GM12878 (cell line): ENCODE measurements at regions not wholly inside any gene's neighbourhood (a gene's known extent, or its start where the extent isn't known, plus 50 kb on each side); places are given as distances from the start of the nearest gene placed in this dataset.

Source experiments
- ATF2 ChIP-seq: IDR thresholded peaks from 2 replicates; pipeline ENCODE4 v1.6.1; 2012; ENCODE audit warnings: low read length, inconsistent platforms
- BHLHE40 ChIP-seq, 2 experiments: fragments of 450-650 bp in 1 of 2; IDR thresholded peaks; 2 replicates each; pipeline ENCODE4 v1.6.1; 2011 to 2017; ENCODE audit warnings: low read depth in 2 of 2, borderline replicate concordance in 1 of 2, improper control_type of control experiment in 1 of 2, low read length in 1 of 2, mild to moderate bottlenecking in 1 of 2
- CBFB ChIP-seq: IDR thresholded peaks from 2 replicates; pipeline ENCODE4 v1.6.1; 2016; ENCODE audit warnings: antibody characterized with exemption, low read depth
- PKNOX1 ChIP-seq: fragments of 450-650 bp; IDR thresholded peaks from 2 replicates; pipeline ENCODE4 v1.6.1; 2016; ENCODE audit warnings: mild to moderate bottlenecking
- RAD21 ChIP-seq: IDR thresholded peaks from 2 replicates; pipeline ENCODE4 v1.6.1; 2011; ENCODE audit warnings: mild to moderate bottlenecking, low read depth, low read length, moderate library complexity; ENCODE audit not compliant: insufficient read depth
- SPI1 ChIP-seq: IDR thresholded peaks from 2 replicates; pipeline ENCODE4 v1.6.1; 2011; ENCODE audit warnings: low read depth, mild to moderate bottlenecking, low read length, moderate library complexity, borderline replicate concordance; ENCODE audit not compliant: insufficient read depth
- SUZ12 ChIP-seq: fragments of 200-600 bp; sonication (generic); IDR thresholded peaks from one replicate; pipeline ENCODE4 v1.6.1; 2018; ENCODE audit warnings: antibody characterized with exemption, mild to moderate bottlenecking; ENCODE audit not compliant: unreplicated experiment
- TAF1 ChIP-seq: IDR thresholded peaks from 2 replicates; pipeline ENCODE4 v1.6.1; 2011; ENCODE audit warnings: mild to moderate bottlenecking, low read depth, low read length, borderline replicate concordance
- TCF7 ChIP-seq: IDR thresholded peaks from 2 replicates; pipeline ENCODE4 v1.6.1; 2014; ENCODE audit warnings: antibody characterized with exemption, borderline replicate concordance
- YBX1 ChIP-seq: fragments of 450-650 bp; IDR thresholded peaks from 2 replicates; pipeline ENCODE4 v1.6.1; 2016; ENCODE audit warnings: antibody characterized with exemption
- ZBED1 ChIP-seq: IDR thresholded peaks from 2 replicates; pipeline ENCODE4 v1.6.1; 2016; ENCODE audit warnings: borderline replicate concordance
- TF ChIP-seq, protein P1 (sequence below), 3 experiments: IDR thresholded peaks in 2 of 3; conservative IDR thresholded peaks in 1 of 3; 2 replicates each; pipeline ENCODE4 v1.5.1; 2011; ENCODE audit warnings: low read depth in 3 of 3, low read length in 3 of 3, mild to moderate bottlenecking in 3 of 3, control low read depth in 2 of 3, moderate library complexity in 2 of 3, inconsistent platforms in 1 of 3, mixed read lengths in 1 of 3; ENCODE audit not compliant: control insufficient read depth in 2 of 3, insufficient read depth in 1 of 3; ENCODE audit errors: extremely low read depth in 1 of 3
- TF ChIP-seq, protein P2 (sequence below): IDR thresholded peaks from 2 replicates; pipeline ENCODE4 v1.6.1; 2012; ENCODE audit warnings: low read depth, low read length, improper control_type of control experiment

GRCh38 chr1:209399800-209400199 is 183.7 kb upstream of the CAMK1G start:
- no peak for TF ChIP-seq SPI1
- no peak for TF ChIP-seq RAD21
- TF ChIP-seq, protein P1, sequence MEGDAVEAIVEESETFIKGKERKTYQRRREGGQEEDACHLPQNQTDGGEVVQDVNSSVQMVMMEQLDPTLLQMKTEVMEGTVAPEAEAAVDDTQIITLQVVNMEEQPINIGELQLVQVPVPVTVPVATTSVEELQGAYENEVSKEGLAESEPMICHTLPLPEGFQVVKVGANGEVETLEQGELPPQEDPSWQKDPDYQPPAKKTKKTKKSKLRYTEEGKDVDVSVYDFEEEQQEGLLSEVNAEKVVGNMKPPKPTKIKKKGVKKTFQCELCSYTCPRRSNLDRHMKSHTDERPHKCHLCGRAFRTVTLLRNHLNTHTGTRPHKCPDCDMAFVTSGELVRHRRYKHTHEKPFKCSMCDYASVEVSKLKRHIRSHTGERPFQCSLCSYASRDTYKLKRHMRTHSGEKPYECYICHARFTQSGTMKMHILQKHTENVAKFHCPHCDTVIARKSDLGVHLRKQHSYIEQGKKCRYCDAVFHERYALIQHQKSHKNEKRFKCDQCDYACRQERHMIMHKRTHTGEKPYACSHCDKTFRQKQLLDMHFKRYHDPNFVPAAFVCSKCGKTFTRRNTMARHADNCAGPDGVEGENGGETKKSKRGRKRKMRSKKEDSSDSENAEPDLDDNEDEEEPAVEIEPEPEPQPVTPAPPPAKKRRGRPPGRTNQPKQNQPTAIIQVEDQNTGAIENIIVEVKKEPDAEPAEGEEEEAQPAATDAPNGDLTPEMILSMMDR (IDR thresholded peaks at IDR 0.05 in 2 of 3, conservative IDR thresholded peaks at IDR 0.05 in 1 of 3; ENCODE audit: control insufficient read depth in 2 of 3, extremely low read depth in 1 of 3, insufficient read depth in 1 of 3, low read depth in 3 of 3, low read length in 3 of 3): no peak
- no peak for TF ChIP-seq BHLHE40 (IDR thresholded peaks at IDR 0.05; ENCODE audit: borderline replicate concordance in 1 of 2, low read depth in 2 of 2, low read length in 1 of 2)
- no peak for TF ChIP-seq PKNOX1
- TF ChIP-seq TCF7: no peak
- no peak for TF ChIP-seq ZBED1
- TF ChIP-seq CBFB: no peak
- TF ChIP-seq, protein P2, sequence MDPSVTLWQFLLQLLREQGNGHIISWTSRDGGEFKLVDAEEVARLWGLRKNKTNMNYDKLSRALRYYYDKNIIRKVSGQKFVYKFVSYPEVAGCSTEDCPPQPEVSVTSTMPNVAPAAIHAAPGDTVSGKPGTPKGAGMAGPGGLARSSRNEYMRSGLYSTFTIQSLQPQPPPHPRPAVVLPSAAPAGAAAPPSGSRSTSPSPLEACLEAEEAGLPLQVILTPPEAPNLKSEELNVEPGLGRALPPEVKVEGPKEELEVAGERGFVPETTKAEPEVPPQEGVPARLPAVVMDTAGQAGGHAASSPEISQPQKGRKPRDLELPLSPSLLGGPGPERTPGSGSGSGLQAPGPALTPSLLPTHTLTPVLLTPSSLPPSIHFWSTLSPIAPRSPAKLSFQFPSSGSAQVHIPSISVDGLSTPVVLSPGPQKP: no peak
- no peak for TF ChIP-seq SUZ12
- TF ChIP-seq YBX1: no peak
- TF ChIP-seq TAF1: no peak
- TF ChIP-seq ATF2: no peak
